ACC112 (cell line): ENCODE measurements at regions not wholly inside any gene's neighbourhood (a gene's known extent, or its start where the extent isn't known, plus 50 kb on each side); places are given as distances from the start of the nearest gene placed in this dataset.

ENCODE experiments used
- H2AFZ ChIP-seq: fragments of 200-600 bp; sonication (generic); one replicate; pipeline ENCODE4 v1.6.0; 2017; ENCODE audit warnings: antibody characterized with exemption, low read length; ENCODE audit not compliant: unreplicated experiment
- H3K27ac ChIP-seq: fragments of 200-600 bp; sonication (generic); 2 replicates; pipeline ENCODE4 v1.5.1; 2014; ENCODE audit warnings: low read depth, mild to moderate bottlenecking, antibody characterized with exemption, low read length, moderate library complexity
- H3K27me3 ChIP-seq: fragments of 200-600 bp; sonication (generic); 2 replicates; pipeline ENCODE4 v1.6.1; 2014; ENCODE audit warnings: mild to moderate bottlenecking, antibody characterized with exemption, low read length, moderate library complexity, mixed read lengths; ENCODE audit not compliant: insufficient read depth
- H3K36me3 ChIP-seq: fragments of 200-600 bp; sonication (generic); 2 replicates; pipeline ENCODE4 v1.6.1; 2016; ENCODE audit warnings: mild to moderate bottlenecking, antibody characterized with exemption, low read length, moderate library complexity, mixed read lengths; ENCODE audit not compliant: insufficient read depth
- H3K4me1 ChIP-seq: fragments of 200-600 bp; sonication (generic); one replicate; pipeline ENCODE4 v1.6.1; 2016; ENCODE audit warnings: low read length, mixed read lengths; ENCODE audit not compliant: insufficient read depth, unreplicated experiment, control insufficient read depth
- H3K4me3 ChIP-seq: fragments of 200-600 bp; sonication (generic); 2 replicates; pipeline ENCODE4 v1.5.1; 2014; ENCODE audit warnings: mild to moderate bottlenecking, low read depth, low read length
- H3K79me2 ChIP-seq: fragments of 200-600 bp; sonication (generic); one replicate; pipeline ENCODE4 v1.6.0; 2016; ENCODE audit warnings: low read length; ENCODE audit not compliant: control insufficient read depth, unreplicated experiment, insufficient read depth

DNA sequence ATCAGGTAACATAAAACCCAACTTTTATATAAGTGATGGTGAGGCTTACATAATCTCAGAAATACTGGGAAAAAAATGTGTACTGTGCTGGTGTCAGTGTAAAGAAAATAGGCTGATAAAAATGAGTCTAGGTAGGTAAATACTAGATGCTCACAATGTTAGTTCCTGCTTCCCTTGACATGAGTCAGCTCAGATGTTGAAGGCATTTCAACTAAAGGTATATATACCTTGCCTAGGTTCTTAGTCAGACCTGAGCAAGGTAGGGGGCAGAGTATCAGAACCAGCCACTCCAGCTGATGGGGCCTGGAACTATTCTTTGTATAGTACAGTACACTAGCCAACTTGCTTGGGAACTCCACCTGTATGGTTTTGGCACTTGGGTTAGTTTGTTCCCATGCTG is 51.0 kb upstream of the CA10 start:
- H3K4me1 ChIP-seq: no peaks in the 10 kb centered on the region
- no peak overlapping the region for H2AFZ ChIP-seq
- no peaks in the 10 kb centered on the region for H3K27me3 ChIP-seq
- H3K79me2 ChIP-seq: no peaks in the 10 kb centered on the region
- no peak overlapping the region for H3K4me3 ChIP-seq
- H3K27ac ChIP-seq: no peak overlapping the region
- H3K36me3 ChIP-seq: no peaks in the 10 kb centered on the region
